ENCODE measurements at regions not wholly inside any gene's neighbourhood (a gene's known extent, or its start where the extent isn't known, plus 50 kb on each side); places are given as distances from the start of the nearest gene placed in this dataset.
"Not testable (repeated sequence)": the region's sequence is repeated elsewhere in the genome, so short reads cannot be mapped to it uniquely, and the experiment has no call there.

GRCh38 chr5:30384171-30384570, 809.3 kb upstream of the CDH6 start:
- ChIA-PET POLR2A (no interaction called here), CTCF (no interaction called here)
- TF ChIP-seq CTCF (IDR thresholded peaks at IDR 0.05; ENCODE audit: control extremely low read depth, extremely low read depth, low read depth, missing control alignments) = no peak
- no peak for DNase-seq (ENCODE audit: extremely low spot score)

GRCh38 chr5:30380228-30380627, 813.3 kb upstream of the CDH6 start:
- no peak for TF ChIP-seq CTCF (IDR thresholded peaks at IDR 0.05; ENCODE audit: control extremely low read depth, extremely low read depth, low read depth, missing control alignments)
- no peak for DNase-seq (ENCODE audit: extremely low spot score)
- POLR2A ChIA-PET = no interaction called here
- CTCF ChIA-PET = no interaction called here

- POLR2A ChIA-PET = no interaction called here
- CTCF ChIA-PET = no interaction called here
- no peak for DNase-seq (ENCODE audit: extremely low spot score)
- TF ChIP-seq CTCF (IDR thresholded peaks at IDR 0.05; ENCODE audit: control extremely low read depth, extremely low read depth, low read depth, missing control alignments) = no peak
Observed at GRCh38 chr5:30376848-30377247, 816.6 kb upstream of the CDH6 start.

GRCh38 chr5:30368064-30368463, 825.4 kb upstream of the CDH6 start:
- POLR2A ChIA-PET = no interaction called here
- DNase-seq (ENCODE audit: extremely low spot score) = no peak
- CTCF ChIA-PET = no interaction called here
- no peak for TF ChIP-seq CTCF (IDR thresholded peaks at IDR 0.05; ENCODE audit: control extremely low read depth, extremely low read depth, low read depth, missing control alignments)

GRCh38 chr5:30365031-30365430, 828.5 kb upstream of the CDH6 start:
- POLR2A ChIA-PET; DNase-seq (ENCODE audit: extremely low spot score): not testable (repeated sequence)
- CTCF ChIA-PET = interaction anchor here (0.9 kb wide), 1 partner anchor 10 kb away, joined by 3 read pairs; no protein-coding TSS in a partner anchor

- TF ChIP-seq CTCF (IDR thresholded peaks at IDR 0.05; ENCODE audit: control extremely low read depth, extremely low read depth, low read depth, missing control alignments) = no peak
- CTCF ChIA-PET = interaction anchor here (0.9 to 1.1 kb wide), 2 partner anchors 12 to 32 kb away, joined by 3 to 4 read pairs; no protein-coding TSS in a partner anchor
- POLR2A ChIA-PET = no interaction called here
- no peak for DNase-seq (ENCODE audit: extremely low spot score)
Observed at GRCh38 chr5:30357371-30357770, 836.1 kb upstream of the CDH6 start.

- TF ChIP-seq CTCF (IDR thresholded peaks at IDR 0.05; ENCODE audit: control extremely low read depth, extremely low read depth, low read depth, missing control alignments) = no peak
- CTCF ChIA-PET = no interaction called here
- POLR2A ChIA-PET = no interaction called here
- no peak for DNase-seq (ENCODE audit: extremely low spot score)
Observed at GRCh38 chr5:30355675-30356074, 837.8 kb upstream of the CDH6 start.

Measured in GM10248 (cell line).